MM.1S (cell line): ENCODE measurements at regions not wholly inside any gene's neighbourhood (a gene's known extent, or its start where the extent isn't known, plus 50 kb on each side); places are given as distances from the start of the nearest gene placed in this dataset.

ENCODE experiments used
- EZH2 ChIP-seq: fragments of 300-600 bp; sonication (generic); optimal IDR thresholded peaks from 2 replicates; pipeline ENCODE3; 2017; ENCODE audit warnings: low read depth, mild to moderate bottlenecking, antibody characterized with exemption, low read length, mixed read lengths
- EZH2phosphoT487 ChIP-seq: fragments of 300-600 bp; sonication (generic); IDR thresholded peaks from 2 replicates; pipeline ENCODE4 v1.6.1; 2018; ENCODE audit warnings: antibody characterized with exemption, low read length
- TF ChIP-seq, protein P1 (sequence below): fragments of 300-600 bp; sonication (generic); IDR thresholded peaks from 2 replicates; pipeline ENCODE4 v1.5.1; 2016; ENCODE audit warnings: antibody characterized with exemption, low read length, mixed read lengths

DNA sequence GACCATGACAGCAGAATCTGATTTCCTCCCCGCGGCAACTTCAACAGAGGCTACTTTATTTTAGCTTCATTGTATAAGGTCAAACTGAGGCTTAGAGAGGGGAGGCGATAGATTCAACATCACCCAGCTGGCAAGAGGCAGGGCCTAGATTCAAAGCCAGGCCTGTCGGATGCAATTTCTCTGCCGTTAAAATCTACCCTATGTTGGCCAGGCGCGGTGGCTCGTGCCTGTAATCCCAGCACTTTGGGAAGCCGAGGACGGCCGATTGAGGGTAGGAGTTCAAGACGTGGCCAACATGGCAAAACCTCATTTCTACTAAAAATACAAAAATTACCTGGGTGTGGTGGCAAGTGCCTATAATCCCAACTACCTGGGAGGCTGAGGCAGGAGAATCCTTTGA is 182.2 kb downstream of the BCOR start:
- no peak for TF ChIP-seq EZH2phosphoT487
- TF ChIP-seq, protein P1, sequence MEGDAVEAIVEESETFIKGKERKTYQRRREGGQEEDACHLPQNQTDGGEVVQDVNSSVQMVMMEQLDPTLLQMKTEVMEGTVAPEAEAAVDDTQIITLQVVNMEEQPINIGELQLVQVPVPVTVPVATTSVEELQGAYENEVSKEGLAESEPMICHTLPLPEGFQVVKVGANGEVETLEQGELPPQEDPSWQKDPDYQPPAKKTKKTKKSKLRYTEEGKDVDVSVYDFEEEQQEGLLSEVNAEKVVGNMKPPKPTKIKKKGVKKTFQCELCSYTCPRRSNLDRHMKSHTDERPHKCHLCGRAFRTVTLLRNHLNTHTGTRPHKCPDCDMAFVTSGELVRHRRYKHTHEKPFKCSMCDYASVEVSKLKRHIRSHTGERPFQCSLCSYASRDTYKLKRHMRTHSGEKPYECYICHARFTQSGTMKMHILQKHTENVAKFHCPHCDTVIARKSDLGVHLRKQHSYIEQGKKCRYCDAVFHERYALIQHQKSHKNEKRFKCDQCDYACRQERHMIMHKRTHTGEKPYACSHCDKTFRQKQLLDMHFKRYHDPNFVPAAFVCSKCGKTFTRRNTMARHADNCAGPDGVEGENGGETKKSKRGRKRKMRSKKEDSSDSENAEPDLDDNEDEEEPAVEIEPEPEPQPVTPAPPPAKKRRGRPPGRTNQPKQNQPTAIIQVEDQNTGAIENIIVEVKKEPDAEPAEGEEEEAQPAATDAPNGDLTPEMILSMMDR, result no peak
- no peak for TF ChIP-seq EZH2
